Neural progenitor cell (in vitro differentiated cells): ENCODE measurements at regions not wholly inside any gene's neighbourhood (a gene's known extent, or its start where the extent isn't known, plus 50 kb on each side); places are given as distances from the start of the nearest gene placed in this dataset.
A peak's percentile ranks its signal among the peaks of the same experiment; 100 is the strongest.

Experiments used
- DNase-seq: peaks from one replicate; pipeline ENCODE4 v3.0.0-alpha.2; 2016; ENCODE audit warnings: low spot score
- H2AFZ ChIP-seq: fragments of 200-600 bp; sonication (generic); replicated peaks from 2 replicates; pipeline ENCODE4 v1.6.1; 2016; ENCODE audit warnings: antibody characterized with exemption
- H3F3A ChIP-seq: fragments of 200-600 bp; sonication (generic); 2 replicates; pipeline ENCODE4 v1.6.1; 2016; ENCODE audit warnings: antibody characterized with exemption, low read depth
- H3K27ac ChIP-seq: fragments of 200-600 bp; sonication (generic); 2 replicates; pipeline ENCODE4 v1.5.1; 2016; ENCODE audit warnings: mild to moderate bottlenecking
- H3K27me3 ChIP-seq: fragments of 200-600 bp; sonication (generic); 2 replicates; pipeline ENCODE4 v1.6.1; 2016; ENCODE audit warnings: mild to moderate bottlenecking, moderate library complexity
- H3K36me3 ChIP-seq: fragments of 200-600 bp; sonication (generic); 2 replicates; pipeline ENCODE4 v1.5.1; 2016
- H3K4me1 ChIP-seq: fragments of 200-600 bp; sonication (generic); 2 replicates; pipeline ENCODE4 v1.6.1; 2016; ENCODE audit warnings: mixed run types
- H3K4me2 ChIP-seq: fragments of 200-600 bp; sonication (generic); 2 replicates; pipeline ENCODE4 v1.6.1; 2016
- H3K4me3 ChIP-seq: fragments of 200-600 bp; sonication (generic); 2 replicates; pipeline ENCODE4 v1.5.1; 2016
- H3K79me2 ChIP-seq: fragments of 200-600 bp; sonication (generic); 2 replicates; pipeline ENCODE4 v1.6.1; 2016; ENCODE audit warnings: low read depth
- H3K9ac ChIP-seq: fragments of 200-600 bp; sonication (generic); 2 replicates; pipeline ENCODE4 v1.6.1; 2016
- H3K9me3 ChIP-seq: fragments of 200-600 bp; sonication (generic); 2 replicates; pipeline ENCODE4 v1.5.1; 2016; ENCODE audit warnings: low read depth
- H4K20me1 ChIP-seq: fragments of 200-600 bp; sonication (generic); 2 replicates; pipeline ENCODE4 v1.6.1; 2016; ENCODE audit warnings: low read depth
- H3K27ac Mint-ChIP-seq: 3 replicates; pipeline ENCODE4 v1.8.0; 2021; ENCODE audit warnings: mixed read lengths
- H3K27me3 Mint-ChIP-seq: 2 replicates; pipeline ENCODE4 v1.8.0; 2022; ENCODE audit warnings: low read depth, mild to moderate bottlenecking, inconsistent platforms, moderate library complexity, mixed read lengths; ENCODE audit not compliant: insufficient read depth
- H3K36me3 Mint-ChIP-seq: 3 replicates; pipeline ENCODE4 v1.8.0; 2021; ENCODE audit warnings: mixed read lengths
- H3K4me1 Mint-ChIP-seq: 3 replicates; pipeline ENCODE4 v1.8.0; 2021; ENCODE audit warnings: mixed read lengths
- H3K4me3 Mint-ChIP-seq: 3 replicates; pipeline ENCODE4 v1.8.0; 2021; ENCODE audit warnings: mild to moderate bottlenecking, moderate library complexity, mixed read lengths
- H3K9me3 Mint-ChIP-seq: 3 replicates; pipeline ENCODE4 v1.8.0; 2020; ENCODE audit warnings: mixed read lengths
- CTCF ChIP-seq: fragments of 200-600 bp; sonication (generic); IDR thresholded peaks from 2 replicates; pipeline ENCODE4 v1.5.1; 2017; ENCODE audit warnings: antibody characterized with exemption, mild to moderate bottlenecking
- EZH2 ChIP-seq: fragments of 200-600 bp; sonication (generic); IDR thresholded peaks from 2 replicates; pipeline ENCODE4 v1.6.1; 2017; ENCODE audit warnings: antibody characterized with exemption, mild to moderate bottlenecking, moderate library complexity
- EZH2phosphoT487 ChIP-seq: fragments of 200-600 bp; sonication (generic); IDR thresholded peaks from 2 replicates; pipeline ENCODE4 v1.6.1; 2017; ENCODE audit warnings: antibody characterized with exemption

GRCh38 chr4:41332510-41333054, 75.9 kb downstream of the UCHL1 start:
- Histone ChIP-seq H3F3A (no peaks in the 10 kb centered on the region), H3K9me3 (no peaks in the 10 kb centered on the region), H3K27ac (no peak overlapping the region), H3K9ac (no peak overlapping the region), H2AFZ (no peak overlapping the region), H3K4me1 (no peaks in the 10 kb centered on the region), H4K20me1 (no peaks in the 10 kb centered on the region), H3K79me2 (no peaks in the 10 kb centered on the region), H3K4me3 (no peak overlapping the region), H3K4me2 (no peak overlapping the region), H3K27me3 (no peaks in the 10 kb centered on the region), H3K36me3 (no peaks in the 10 kb centered on the region)
- no peak overlapping the region for H3K4me3 Mint-ChIP-seq
- no peak for DNase-seq
- TF ChIP-seq EZH2: no peak
- TF ChIP-seq CTCF: no peak
- no peak for TF ChIP-seq EZH2phosphoT487
- H3K27ac Mint-ChIP-seq: no peak overlapping the region
- no peaks in the 10 kb centered on the region for H3K36me3 Mint-ChIP-seq
- peaks cover 2% of the 10 kb centered on the region for H3K9me3 Mint-ChIP-seq
- peaks cover 3% of the 10 kb centered on the region for H3K27me3 Mint-ChIP-seq
- peaks cover 2% of the 10 kb centered on the region for H3K4me1 Mint-ChIP-seq

- Mint-ChIP-seq H3K27me3 (no peaks in the 10 kb centered on the region), H3K36me3 (no peaks in the 10 kb centered on the region), H3K4me3 (no peak overlapping the region), H3K27ac (no peak overlapping the region), H3K4me1 (peaks cover 3% of the 10 kb centered on the region), H3K9me3 (peaks cover 10% of the 10 kb centered on the region)
- Histone ChIP-seq H3K9ac (no peak overlapping the region), H3K4me3 (no peak overlapping the region), H3K79me2 (no peaks in the 10 kb centered on the region), H4K20me1 (no peaks in the 10 kb centered on the region), H3K36me3 (no peaks in the 10 kb centered on the region), H3K27ac (no peak overlapping the region), H2AFZ (no peak overlapping the region), H3K27me3 (no peaks in the 10 kb centered on the region), H3F3A (no peaks in the 10 kb centered on the region), H3K4me2 (no peak overlapping the region), H3K4me1 (no peaks in the 10 kb centered on the region), H3K9me3 (no peaks in the 10 kb centered on the region)
- TF ChIP-seq EZH2: no peak
- TF ChIP-seq EZH2phosphoT487: no peak
- TF ChIP-seq CTCF: no peak
- DNase-seq: no peak
Observed at GRCh38 chr4:41334182-41334581, 77.5 kb downstream of the UCHL1 start.

- H3K27ac ChIP-seq: no peak overlapping the region
Observed at GRCh38 chr4:41339812-41340809, 83.4 kb downstream of the UCHL1 start.

More at GRCh38 chr4:41339812-41340809, 83.4 kb downstream of the UCHL1 start:
- Histone ChIP-seq H3K4me3 (no peak overlapping the region), H3K79me2 (no peaks in the 10 kb centered on the region), H3K9ac (no peak overlapping the region), H3K4me2 (peak overlapping the region; percentile 3), H3K4me1 (peaks cover 10% of the 10 kb centered on the region), H3K36me3 (no peaks in the 10 kb centered on the region), H3K27me3 (no peaks in the 10 kb centered on the region), H3F3A (peaks cover 8% of the 10 kb centered on the region), H2AFZ (no peak overlapping the region), H4K20me1 (no peaks in the 10 kb centered on the region), H3K9me3 (no peaks in the 10 kb centered on the region)
- Mint-ChIP-seq H3K27ac (peak overlapping the region; percentile 98), H3K4me3 (peak overlapping the region; percentile 76), H3K27me3 (no peaks in the 10 kb centered on the region), H3K4me1 (peaks cover 33% of the 10 kb centered on the region), H3K36me3 (no peaks in the 10 kb centered on the region), H3K9me3 (peaks cover 20% of the 10 kb centered on the region)
- TF ChIP-seq CTCF: no peak
- no peak for TF ChIP-seq EZH2phosphoT487
- no peak for TF ChIP-seq EZH2
- peak; percentile 60 for DNase-seq
